HG02678 (cell line): ENCODE measurements at regions not wholly inside any gene's neighbourhood (a gene's known extent, or its start where the extent isn't known, plus 50 kb on each side); places are given as distances from the start of the nearest gene placed in this dataset.

Experiments used
- ATAC-seq: cut with Tn5 transposase; IDR thresholded peaks from one replicate; pipeline ENCODE4 v1.9.1; 2021; ENCODE audit warnings: mild to moderate bottlenecking, moderate library complexity; ENCODE audit not compliant: unreplicated experiment

DNA sequence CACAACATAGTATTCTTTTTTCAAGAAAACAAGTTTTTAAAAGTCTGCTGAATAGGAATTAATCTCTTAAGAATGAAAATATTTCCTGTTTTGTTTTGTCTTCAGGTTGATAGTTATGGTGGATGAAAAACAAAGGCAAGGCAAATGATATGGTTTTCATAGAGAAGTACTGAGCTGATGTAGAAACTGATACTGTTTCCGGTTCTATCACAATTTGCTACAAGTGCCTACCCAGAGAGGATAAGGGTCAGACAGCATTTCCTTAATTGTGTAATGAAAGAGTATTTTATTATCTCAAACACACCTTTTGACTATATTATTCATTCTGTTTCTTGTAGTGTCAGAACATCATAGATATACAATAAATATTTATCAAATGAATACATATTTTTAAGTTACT, 836.3 kb downstream of the SQOR start:
- no peak for ATAC-seq

DNA sequence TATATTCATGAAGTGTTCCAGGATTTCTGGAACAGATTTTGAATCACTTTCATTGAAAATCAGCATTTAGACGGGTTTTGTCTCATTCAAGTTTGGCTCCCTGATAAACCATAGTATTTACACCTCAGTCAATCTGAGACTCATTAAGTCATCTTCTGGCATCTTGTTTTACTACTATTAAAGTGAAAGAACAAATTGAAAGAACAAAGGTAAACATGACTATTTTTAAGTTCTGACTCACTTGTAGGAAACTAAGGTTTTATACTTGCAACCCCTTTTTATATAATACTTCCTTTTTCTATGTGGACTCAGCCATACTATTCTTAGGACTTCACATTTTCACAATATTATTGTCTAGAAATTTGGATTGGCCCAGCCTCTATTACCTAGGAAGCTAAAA, 854.4 kb downstream of the SQOR start:
- no peak for ATAC-seq

DNA sequence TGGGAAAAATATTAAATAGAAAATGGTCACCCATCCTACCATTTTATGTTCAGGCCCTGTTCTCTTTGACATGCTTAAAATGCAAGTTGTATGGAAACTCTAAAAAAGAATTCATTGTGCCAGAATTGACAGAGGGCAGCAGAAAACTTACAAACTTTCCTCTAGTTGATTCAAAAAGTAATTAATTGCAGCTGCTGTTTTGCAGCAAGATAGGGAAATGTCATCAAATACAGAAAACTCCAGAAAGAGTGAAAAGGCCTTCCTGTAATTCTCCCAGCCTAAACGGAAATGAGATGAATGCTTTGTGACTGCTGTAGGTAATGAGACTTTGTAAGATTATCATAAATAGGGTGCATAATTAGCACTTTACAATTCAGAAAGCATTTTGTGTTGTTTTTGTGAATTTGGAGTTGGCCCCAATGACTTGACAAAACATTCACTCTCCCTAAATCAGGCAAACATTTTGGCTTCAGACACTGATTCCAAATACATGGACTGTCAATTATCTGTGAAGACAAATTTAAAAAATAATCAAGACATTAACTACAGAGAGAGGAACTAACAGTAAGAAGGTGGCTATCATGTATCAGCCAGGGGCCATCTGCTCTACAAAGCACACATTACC, 861.8 kb downstream of the SQOR start:
- no peak for ATAC-seq

DNA sequence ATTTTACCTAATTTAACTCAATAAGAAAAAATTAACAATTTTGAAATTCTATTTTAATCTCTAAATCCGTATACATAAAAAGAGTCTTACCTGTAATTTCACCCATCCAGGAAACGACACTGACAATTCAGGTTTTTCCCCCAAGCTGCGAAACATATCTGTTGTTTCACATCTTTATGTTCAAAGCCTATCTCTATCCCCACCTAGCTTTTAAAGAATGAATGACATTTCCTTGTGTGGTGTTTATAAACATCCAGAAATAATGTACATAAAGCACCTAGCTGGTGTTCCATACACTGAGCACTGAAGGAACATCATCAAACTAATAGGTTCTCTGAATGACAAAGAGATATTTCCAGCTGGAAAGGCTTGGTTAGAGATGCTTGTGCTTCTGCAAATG, 867.8 kb downstream of the SQOR start:
- ATAC-seq, result no peak

DNA sequence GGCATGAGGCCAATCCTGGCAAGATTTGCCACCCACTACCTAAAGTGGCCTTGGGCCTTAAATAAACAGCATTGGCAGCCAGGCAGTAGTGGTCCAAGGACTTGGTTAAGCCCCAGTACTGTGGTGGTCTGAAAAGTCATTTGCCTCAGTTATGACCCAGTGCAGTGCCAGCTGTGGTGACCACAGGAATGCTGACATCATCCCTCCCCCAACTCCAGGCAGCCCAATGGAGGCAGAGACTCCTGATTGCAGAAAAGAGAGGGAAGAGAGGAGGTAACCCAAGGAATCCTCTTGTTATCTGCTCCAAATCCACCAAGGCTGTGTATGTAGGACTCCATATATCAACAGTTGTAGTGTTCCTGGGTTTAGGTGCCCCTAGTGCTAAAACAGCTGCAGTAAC, 883.6 kb downstream of the SQOR start:
- ATAC-seq, result no peak

DNA sequence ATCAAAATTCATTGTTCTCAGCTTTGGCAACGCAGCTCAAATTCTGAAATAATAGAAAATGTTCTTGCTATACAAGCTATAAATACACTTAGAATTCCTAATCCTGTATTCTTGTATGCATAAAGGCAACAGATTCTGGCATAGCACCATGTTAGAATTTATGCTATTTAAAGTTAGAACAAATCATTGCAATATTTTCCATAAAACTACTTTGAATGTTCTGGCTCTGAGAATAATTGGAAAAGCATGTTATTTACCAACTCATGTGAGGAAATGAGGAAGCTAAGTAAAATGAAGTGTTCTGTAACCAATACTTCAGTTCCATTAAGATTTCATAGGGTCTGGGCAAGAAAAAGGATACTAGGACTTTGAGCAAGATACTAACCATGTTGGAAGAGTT, 888.9 kb downstream of the SQOR start:
- no peak for ATAC-seq

DNA sequence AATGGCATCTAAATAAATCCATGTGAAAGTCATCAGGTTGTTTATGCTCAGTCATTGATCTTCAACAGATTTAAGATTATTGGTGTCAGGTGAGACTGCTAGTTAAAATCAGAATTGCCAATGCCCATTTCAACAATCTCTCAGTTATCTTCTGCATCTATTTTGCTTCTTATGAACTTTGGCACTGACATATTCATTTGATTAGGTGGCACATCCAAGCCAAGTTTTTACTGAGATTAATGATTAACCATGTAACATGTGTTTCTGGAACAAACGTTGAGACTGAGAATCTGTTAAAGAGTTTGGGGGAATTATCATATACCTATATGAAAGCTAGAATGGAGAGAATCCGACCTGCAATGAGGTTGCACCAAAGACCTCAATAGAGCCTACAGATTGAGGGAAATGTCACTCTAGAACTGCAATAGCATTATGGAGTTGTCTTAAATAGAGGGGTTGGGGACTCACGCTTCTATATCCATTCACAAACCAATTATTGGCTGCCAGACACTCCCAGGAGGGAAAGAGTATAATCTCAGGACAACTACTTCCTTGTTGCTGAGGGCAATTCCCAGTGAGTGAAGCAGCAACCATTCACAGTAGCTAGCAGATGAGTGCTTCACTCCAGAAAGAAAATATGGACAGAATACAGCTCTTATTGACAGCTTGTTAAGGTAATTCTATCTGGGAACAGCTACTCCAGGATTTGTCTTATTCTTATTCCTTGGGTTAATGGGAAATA, 891.3 kb downstream of the SQOR start:
- no peak for ATAC-seq

DNA sequence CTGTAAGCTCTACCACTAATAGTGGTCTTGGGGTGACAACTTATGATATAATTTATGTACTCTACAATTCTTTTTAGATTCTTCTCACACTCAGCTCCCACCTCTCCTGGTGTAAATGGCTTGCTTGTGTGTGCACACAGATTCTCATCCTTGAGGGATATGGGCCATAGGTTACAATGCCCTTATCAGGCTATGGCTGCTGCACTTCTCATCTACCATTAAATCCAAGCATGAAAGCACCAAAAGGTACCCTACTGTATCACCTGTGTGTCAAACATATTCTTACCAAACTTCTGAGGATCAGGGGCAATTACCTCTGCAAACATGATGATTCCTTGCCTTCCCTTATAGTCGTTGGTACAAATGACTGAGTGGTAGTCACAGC, 891.9 kb downstream of the SQOR start:
- no peak for ATAC-seq

DNA sequence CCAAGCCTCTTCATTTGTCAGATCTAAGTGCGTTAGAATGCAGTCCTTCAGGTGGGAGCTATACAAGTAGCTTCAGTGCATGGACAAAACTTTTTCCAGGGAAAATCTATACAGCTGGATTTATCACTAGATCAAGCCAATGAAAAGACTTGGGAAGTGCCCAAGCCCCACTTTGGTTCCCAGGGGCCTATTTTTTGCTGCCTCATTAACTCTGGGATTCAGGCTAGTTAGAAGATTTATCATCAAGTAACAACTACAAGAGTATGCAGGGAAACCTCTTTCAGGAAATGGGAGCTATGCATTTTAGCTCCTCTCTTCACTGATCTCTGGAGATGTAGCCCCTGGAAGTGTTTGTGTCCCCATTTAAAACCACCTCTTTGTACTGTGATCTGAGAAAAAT, 908.8 kb downstream of the SQOR start:
- ATAC-seq, result no peak

DNA sequence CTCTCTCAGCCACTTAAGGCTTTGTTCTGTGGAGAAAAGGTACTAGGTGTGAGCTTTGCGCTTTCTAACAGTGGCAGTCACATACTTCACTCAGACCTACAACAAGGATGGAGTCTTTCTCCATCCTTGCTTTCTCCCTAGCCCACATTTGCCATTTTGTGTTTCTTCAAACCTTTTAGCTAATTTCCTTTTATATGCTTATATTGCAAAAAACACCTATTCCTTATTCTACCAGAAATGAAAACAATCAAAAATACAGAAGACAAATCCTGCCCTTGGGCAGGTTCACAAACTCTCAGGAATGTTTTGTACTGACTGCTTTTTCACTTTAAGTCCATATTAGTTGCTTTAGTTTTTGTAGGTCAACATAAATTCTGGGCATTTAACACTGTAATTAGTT, 914.2 kb downstream of the SQOR start:
- no peak for ATAC-seq

DNA sequence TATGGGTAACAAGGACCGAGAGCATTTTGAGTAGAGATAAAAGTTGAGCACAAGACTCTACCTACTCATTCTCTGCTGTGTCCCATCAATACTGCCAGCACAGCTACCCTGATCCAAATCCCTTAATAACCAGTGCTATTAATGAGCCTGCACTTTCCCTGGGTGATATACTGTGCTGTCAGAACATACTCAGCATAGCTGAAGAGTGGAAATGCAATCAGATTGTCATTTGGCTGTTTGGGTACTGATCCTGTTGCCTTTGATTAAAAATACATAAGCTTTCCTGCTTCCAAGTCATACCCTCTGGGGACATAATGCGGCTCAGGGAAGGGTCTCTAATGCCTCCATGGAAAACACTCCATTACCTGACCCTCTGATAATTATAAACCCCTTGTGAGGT, 917.5 kb downstream of the SQOR start:
- ATAC-seq, result no peak

DNA sequence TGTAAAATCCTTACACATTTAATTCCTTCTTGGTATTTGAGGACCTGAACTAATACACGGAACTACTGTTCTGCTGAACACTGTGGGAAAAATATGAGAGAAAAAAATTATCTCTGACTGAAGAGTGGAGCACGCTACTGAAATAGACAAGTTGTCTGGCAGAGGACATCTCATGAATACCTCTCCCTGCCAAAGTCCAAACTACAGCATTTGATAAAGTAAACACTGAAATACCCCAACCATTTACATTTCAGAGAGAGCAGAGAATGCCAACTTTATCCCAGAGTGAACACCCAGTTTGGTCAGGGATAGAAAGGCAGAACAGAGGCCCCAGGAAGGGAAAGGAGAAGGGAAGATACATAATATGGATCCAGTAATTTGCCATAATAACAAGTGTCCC, 920.7 kb downstream of the SQOR start:
- ATAC-seq, result no peak

DNA sequence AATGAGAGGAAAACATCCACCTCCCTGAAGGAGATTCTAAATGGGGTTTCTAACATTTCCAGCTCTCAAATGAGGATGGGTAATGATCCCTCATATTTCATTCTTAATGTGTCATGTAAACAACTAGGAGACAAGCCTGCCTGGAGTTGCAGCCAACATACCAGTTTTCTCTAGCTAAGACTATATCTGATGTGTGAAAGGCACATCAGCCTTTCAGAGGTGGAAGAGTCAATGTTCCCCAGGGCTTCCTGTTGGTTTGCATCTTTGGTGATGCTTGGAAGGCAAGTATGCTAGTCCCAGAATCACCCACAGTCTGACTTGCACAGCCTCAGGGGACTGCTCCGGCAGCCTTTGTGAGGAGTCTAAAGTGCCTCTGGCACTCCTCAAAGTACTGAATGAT, 921.2 kb downstream of the SQOR start:
- ATAC-seq, result no peak

DNA sequence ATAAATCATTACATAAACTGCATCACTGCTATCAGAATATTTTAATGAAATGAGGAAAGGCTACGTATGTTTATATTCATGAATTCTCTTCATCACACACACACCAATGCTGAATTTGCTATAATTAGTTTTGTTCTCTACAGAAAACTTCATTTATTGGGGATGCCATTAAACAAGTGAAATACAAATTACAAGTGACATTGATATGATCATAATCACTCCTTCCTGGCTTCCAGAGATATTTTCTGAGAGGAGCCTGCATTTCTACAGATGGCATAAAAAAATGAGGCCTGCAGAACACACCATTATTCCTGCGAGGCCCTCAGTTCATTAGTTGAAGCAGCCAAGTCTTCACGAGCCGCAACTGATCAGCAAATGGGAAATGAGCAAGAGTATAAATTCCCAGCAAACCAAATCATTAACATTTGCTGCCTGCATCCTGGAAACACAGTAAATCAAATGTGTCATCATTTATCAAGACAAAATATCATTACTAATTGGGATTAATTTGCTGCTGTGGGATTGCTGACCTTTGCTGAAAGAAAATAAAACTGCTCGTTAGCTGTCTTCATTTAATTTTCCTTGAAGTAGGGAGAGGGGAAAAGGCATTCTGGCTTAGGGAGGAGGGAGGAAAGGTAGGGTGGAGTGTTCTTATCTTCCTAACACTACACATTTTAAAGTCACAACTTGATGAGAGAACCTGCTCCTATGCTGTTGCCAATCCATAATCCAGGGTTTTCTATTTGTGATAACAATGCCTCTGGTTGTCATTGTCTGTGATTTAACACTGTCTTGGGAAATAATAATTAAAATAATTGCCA, 921.9 kb downstream of the SQOR start:
- no peak for ATAC-seq

DNA sequence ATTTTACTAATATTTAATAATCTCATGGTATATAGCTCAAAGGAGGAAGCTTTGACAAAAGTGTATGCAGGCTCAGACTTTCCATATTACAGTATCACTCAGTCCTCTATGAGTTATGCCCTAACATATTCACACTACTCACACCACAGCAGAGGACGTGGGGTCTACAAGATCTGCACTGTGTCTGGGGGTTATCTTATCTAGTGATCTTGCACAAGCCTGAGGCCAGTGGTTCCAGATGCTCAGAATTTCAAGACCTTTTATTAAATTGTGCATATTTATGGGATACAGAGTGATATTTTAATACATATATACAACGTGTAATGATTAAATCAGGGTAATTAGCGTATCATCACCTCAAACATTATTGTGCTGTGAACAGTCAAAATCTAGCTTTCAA, 933.1 kb downstream of the SQOR start:
- no peak for ATAC-seq

DNA sequence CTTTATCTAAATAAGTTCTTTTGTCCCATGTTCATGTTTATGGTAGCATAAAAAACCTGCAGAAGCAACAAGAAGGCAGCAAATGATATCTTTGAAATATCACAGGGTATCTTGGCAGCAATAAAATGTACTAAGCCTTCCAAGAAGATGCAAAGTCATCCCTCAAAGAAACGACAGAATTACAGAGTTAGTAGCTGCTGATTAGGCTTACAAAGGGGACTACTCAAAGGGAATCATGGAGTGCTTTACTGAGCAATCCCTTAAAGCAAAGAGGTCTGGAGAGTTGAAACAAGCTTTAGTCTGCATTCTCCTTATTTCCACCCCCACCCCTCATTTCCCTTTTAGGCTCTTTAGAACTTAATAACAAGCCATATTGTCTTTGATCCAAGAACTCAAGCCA, 935.0 kb downstream of the SQOR start:
- no peak for ATAC-seq

DNA sequence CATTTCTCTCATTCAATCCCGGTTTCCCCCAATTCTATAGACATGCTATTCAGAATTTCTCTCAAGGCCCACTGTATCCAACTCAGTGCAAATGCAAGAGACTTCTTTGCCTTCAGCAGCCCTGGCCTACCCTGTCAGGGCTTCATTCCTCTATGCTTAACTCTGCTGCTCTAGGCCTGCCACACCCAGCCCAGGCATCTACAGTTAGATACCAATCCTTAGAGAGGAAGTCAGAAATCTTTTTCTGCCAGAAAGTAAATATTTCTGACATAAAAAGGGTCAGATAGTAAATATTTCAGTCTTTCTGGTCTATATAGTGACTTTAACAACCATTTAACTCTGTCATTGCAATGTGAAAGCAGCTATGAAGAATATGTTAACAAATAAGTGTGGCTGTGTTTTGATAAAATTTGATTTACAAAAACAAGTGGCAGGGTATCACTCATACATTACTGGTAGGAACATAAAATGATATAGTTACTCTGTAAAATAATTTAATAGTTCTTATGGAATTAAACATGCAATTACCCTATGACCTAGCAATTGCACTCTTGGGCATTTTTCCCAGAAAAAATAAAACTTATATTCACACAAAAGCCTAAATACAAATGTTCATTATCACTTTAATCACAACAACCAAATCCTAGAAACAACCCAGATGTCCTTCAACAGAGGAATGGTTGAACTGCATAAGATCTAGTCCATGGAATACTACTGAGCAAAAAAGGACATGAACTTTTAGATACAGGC, 942.0 kb downstream of the SQOR start:
- no peak for ATAC-seq

DNA sequence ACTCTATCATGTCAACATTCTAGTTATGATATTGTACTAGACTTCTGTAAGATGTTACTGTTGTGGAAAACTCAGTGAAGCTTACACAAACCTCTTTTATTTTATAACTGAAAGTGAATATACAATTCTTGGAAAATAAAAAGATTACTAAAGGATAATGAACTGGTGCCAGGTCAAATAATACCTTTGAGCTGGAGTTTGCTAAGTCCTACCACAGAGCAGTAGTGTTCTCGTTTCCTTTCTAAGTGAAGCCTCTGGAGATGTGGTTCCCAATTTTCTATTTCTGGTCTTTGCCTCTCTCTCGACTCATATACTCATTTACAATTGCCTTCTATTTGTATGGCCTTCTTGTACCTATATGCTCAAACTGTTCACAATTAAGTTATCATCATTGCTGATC, 942.9 kb downstream of the SQOR start:
- no peak for ATAC-seq

DNA sequence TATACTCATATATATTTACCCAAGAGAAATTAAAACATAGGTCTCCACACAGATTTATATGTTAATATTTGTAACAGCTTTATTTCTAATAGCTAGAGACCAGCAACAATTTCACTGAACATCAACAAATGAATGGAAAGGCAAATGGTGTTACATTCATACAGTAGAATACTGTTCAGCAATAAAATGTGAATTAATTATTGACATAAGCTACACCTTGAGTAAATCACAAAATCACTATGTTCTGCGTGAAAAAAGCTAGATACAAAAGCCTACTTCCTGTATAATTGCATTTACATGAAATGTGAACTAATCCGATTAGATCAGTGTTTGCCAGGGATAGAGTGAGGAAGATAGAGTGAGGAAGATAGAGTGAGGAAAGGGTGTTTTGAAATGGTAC, 945.7 kb downstream of the SQOR start:
- no peak for ATAC-seq

DNA sequence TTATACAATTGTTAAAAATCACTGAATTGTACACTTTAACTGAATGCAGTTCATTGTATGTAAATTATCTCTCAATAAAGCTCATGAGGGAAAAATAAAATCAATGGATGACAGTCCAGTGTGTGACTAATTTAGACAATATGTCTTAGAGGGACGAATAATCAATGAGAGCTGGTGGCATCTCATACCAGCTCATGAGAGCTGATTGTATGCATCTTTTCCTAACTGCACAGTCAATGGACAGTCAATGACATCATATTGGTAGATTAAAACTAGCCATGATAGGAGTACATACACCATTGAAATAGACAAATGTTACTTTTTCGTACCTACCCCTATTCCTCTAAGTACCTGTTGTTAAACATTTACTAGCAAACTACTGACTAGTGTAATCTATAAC, 946.1 kb downstream of the SQOR start:
- ATAC-seq, result no peak

DNA sequence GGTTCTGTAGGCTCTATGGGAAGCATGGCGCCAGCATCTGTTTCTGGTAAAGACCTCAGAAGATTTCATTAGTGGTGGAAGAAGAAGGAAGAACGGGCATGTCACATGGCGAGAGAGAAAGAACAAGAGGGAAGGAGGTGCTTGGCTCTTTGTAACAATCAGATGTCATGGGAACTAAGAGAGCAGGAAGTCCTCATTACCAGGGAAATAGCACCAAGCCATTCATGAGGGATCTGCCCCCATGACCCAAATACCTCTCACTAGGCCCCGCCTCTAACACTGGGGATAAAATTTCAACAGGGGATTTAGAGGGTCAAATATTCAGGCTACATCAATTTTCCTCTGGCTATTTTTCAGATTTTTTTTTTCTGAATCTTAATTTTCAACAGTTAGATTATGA, 954.3 kb downstream of the SQOR start:
- ATAC-seq, result no peak
